Endothelial cell of umbilical vein (primary cell): ENCODE measurements at regions not wholly inside any gene's neighbourhood (a gene's known extent, or its start where the extent isn't known, plus 50 kb on each side); places are given as distances from the start of the nearest gene placed in this dataset.

Experiments
- BruUV-seq: library from RNA; stranded (reverse); fragments of 400-500 nt; replicated peaks from 2 replicates; lab custom pipeline; 2021; lab: Mats Ljungman, UMichigan
- CTCF ChIA-PET: fragments of 300-600, 350-600 bp; sonication (Branson Sonifier 250); formaldehyde crosslinking; loops from one replicate; lab custom pipeline; 2021; ENCODE audit warnings: antibody characterized with exemption, inconsistent platforms; lab: Charles Lee
- POLR2A ChIA-PET: fragments of 300-600, 350-600 bp; sonication (Branson Sonifier 250); formaldehyde crosslinking; loops from one replicate; lab custom pipeline; 2021; ENCODE audit warnings: antibody characterized with exemption, inconsistent platforms; lab: Charles Lee
- DNase-seq: peaks from one replicate; pipeline ENCODE4 v3.0.0-alpha.2; 2011; ENCODE audit warnings: low read depth, low spot score
- FAIRE-seq: peaks from 2 replicates; lab custom pipeline; 2011; peaks lifted over from hg19 to GRCh38; lab: Jason Lieb, UNC
- H2AFZ ChIP-seq: 2 replicates; pipeline ENCODE4 v1.6.0; 2012; ENCODE audit warnings: low read depth, low read length, control low read depth, inconsistent platforms
- H3K27ac ChIP-seq: 2 replicates; pipeline ENCODE4 v1.5.1; 2011; ENCODE audit warnings: low read depth, mild to moderate bottlenecking, control low read depth, low read length, moderate library complexity; ENCODE audit not compliant: insufficient read depth
- H3K27me3 ChIP-seq, 2 experiments: 2 replicates each; pipeline versions ENCODE4 v1.6.0 to v1.6.1; 2011; ENCODE audit warnings: low read length in 2 of 2, mixed read lengths in 1 of 2; ENCODE audit not compliant: control insufficient read depth in 2 of 2, insufficient read depth in 2 of 2
- H3K36me3 ChIP-seq, 2 experiments: 2 replicates in 1 of 2; 3 replicates in 1 of 2; pipeline ENCODE4 v1.5.1; 2011; ENCODE audit warnings: low read length in 2 of 2, mild to moderate bottlenecking in 1 of 2, moderate library complexity in 1 of 2; ENCODE audit not compliant: control insufficient read depth in 2 of 2, insufficient read depth in 2 of 2; ENCODE audit errors: extremely low read depth in 1 of 2
- H3K4me1 ChIP-seq: 3 replicates; pipeline ENCODE4 v1.5.1; 2011; ENCODE audit warnings: mild to moderate bottlenecking, low read length; ENCODE audit not compliant: control insufficient read depth, insufficient read depth; ENCODE audit errors: extremely low read depth
- H3K4me2 ChIP-seq: 2 replicates; pipeline ENCODE4 v1.6.1; 2011; ENCODE audit warnings: low read length, control low read depth, mixed read lengths; ENCODE audit not compliant: insufficient read depth
- H3K4me3 ChIP-seq, 3 experiments: fragments of 200-600 bp in 1 of 3; sonication (generic), shearing (Covaris generic) in 1 of 3; replicated peaks in 1 of 3; 2 replicates each; pipeline ENCODE4 v1.5.1; 2011 to 2016; ENCODE audit warnings: control low read depth in 3 of 3, low read length in 3 of 3, mild to moderate bottlenecking in 2 of 3, inconsistent platforms in 1 of 3, low read depth in 1 of 3, moderate library complexity in 1 of 3; ENCODE audit not compliant: insufficient read depth in 1 of 3
- H3K79me2 ChIP-seq: 2 replicates; pipeline ENCODE4 v1.6.0; 2012; ENCODE audit warnings: low read length, inconsistent platforms; ENCODE audit not compliant: control insufficient read depth, insufficient read depth
- H3K9ac ChIP-seq: replicated peaks from 2 replicates; pipeline ENCODE3; 2011; ENCODE audit warnings: low read length, control low read depth; ENCODE audit not compliant: insufficient read depth; ENCODE audit errors: extremely low read depth
- H3K9me1 ChIP-seq: replicated peaks from 3 replicates; pipeline ENCODE4 v1.6.0; 2011; ENCODE audit warnings: mild to moderate bottlenecking, low read length; ENCODE audit not compliant: control insufficient read depth, insufficient read depth; ENCODE audit errors: extremely low read depth
- H3K9me3 ChIP-seq: replicated peaks from 2 replicates; pipeline ENCODE4 v1.5.1; 2012; ENCODE audit warnings: low read length, inconsistent platforms; ENCODE audit not compliant: control insufficient read depth, insufficient read depth
- H4K20me1 ChIP-seq: replicated peaks from 2 replicates; pipeline ENCODE3; 2011; ENCODE audit warnings: mild to moderate bottlenecking, low read length; ENCODE audit not compliant: control insufficient read depth, insufficient read depth; ENCODE audit errors: extremely low read depth
- CTCF ChIP-seq, 2 donors: IDR thresholded peaks; 1 replicate in 1 of 2; 2 replicates in 1 of 2; pipeline ENCODE4 v1.5.1; 2011; ENCODE audit warnings: low read length in 2 of 2, mild to moderate bottlenecking in 2 of 2, moderate library complexity in 2 of 2, control low read depth in 1 of 2, inconsistent platforms in 1 of 2, low read depth in 1 of 2; ENCODE audit not compliant: insufficient read depth in 1 of 2; ENCODE audit errors: extremely low read depth in 1 of 2
- EZH2 ChIP-seq: IDR thresholded peaks from 2 replicates; pipeline ENCODE4 v1.6.1; 2012; ENCODE audit warnings: borderline replicate concordance, low read depth, mild to moderate bottlenecking, moderate library complexity, low read length, inconsistent platforms; ENCODE audit not compliant: severe bottlenecking
- FOS ChIP-seq: IDR thresholded peaks from 2 replicates; pipeline ENCODE4 v1.6.1; 2011; ENCODE audit warnings: mild to moderate bottlenecking, low read length, moderate library complexity, borderline replicate concordance; ENCODE audit not compliant: insufficient read depth
- GATA2 ChIP-seq: IDR thresholded peaks from 2 replicates; pipeline ENCODE4 v1.7.0; 2011; ENCODE audit warnings: low read depth, mild to moderate bottlenecking, moderate library complexity, mixed read lengths, low read length; ENCODE audit not compliant: insufficient read length, insufficient read depth
- JUN ChIP-seq: IDR thresholded peaks from 2 replicates; pipeline ENCODE4 v1.6.1; 2011; ENCODE audit warnings: borderline replicate concordance, low read depth; ENCODE audit not compliant: insufficient read length, insufficient read depth
- MAX ChIP-seq: IDR thresholded peaks from 2 replicates; pipeline ENCODE4 v1.6.1; 2011; ENCODE audit not compliant: insufficient read depth, insufficient read length
- MYC ChIP-seq: IDR thresholded peaks from one replicate; pipeline ENCODE4 v1.6.1; 2011; ENCODE audit warnings: mild to moderate bottlenecking, low read depth, low read length
- POLR2A ChIP-seq: IDR thresholded peaks from 2 replicates; pipeline ENCODE4 v1.6.1; 2012; ENCODE audit warnings: low read depth, mild to moderate bottlenecking, control low read depth, low read length
- POLR2AphosphoS5 ChIP-seq: IDR thresholded peaks from 2 replicates; pipeline ENCODE4 v1.6.1; 2012; ENCODE audit warnings: low read depth, mild to moderate bottlenecking, control low read depth, low read length, moderate library complexity; ENCODE audit not compliant: insufficient read depth
- dilution Hi-C: fragments of 300-500 bp; cut with MboI; formaldehyde crosslinking; loops from one replicate; pipeline ENCODE4 v1.15.0; 2019; ENCODE audit warnings: low sequenced_read_pairs; ENCODE audit not compliant: extremely low pct_ligation_motif_present
- intact Hi-C: fragments of 100-400 bp; cut with micrococcal nuclease; formaldehyde crosslinking; loops from one replicate; pipeline ENCODE4 v1.10.0; 2022

- no peak overlapping the region for H3K4me3 ChIP-seq
- H3K27me3 ChIP-seq, result no peaks in the 10 kb centered on the region
- DNase-seq (no peak), FAIRE-seq (no peak)
- dilution Hi-C loops (no loop called here), intact Hi-C loops (no loop called here)
- no peaks in the 10 kb centered on the region for H3K79me2 ChIP-seq
- no TSS peak for BruUV-seq
- H3K36me3 ChIP-seq, result no peaks in the 10 kb centered on the region
- TF ChIP-seq EZH2 (no peak), POLR2AphosphoS5 (no peak), MYC (no peak), CTCF (IDR thresholded peaks at IDR 0.05; ENCODE audit: extremely low read depth in 1 of 2, insufficient read depth in 1 of 2, low read depth in 1 of 2, low read length in 2 of 2) (no peak), JUN (no peak), GATA2 (no peak), MAX (no peak), POLR2A (no peak), FOS (no peak)
- H3K9ac ChIP-seq, result no peak overlapping the region
- H4K20me1 ChIP-seq, result no peaks in the 10 kb centered on the region
- peaks cover 2% of the 10 kb centered on the region for H3K9me3 ChIP-seq
- CTCF ChIA-PET, result no interaction called here
- H3K27ac ChIP-seq, result no peak overlapping the region
- H3K9me1 ChIP-seq, result no peaks in the 10 kb centered on the region
- POLR2A ChIA-PET, result no interaction called here
- H2AFZ ChIP-seq, result no peak overlapping the region
- no peaks in the 10 kb centered on the region for H3K4me1 ChIP-seq
- H3K4me2 ChIP-seq, result no peak overlapping the region
Measured at GRCh38 chr1:239677362-239677761, 291.0 kb downstream of the CHRM3 start.
